WTC11 (cell line): ENCODE measurements at regions not wholly inside any gene's neighbourhood (a gene's known extent, or its start where the extent isn't known, plus 50 kb on each side); places are given as distances from the start of the nearest gene placed in this dataset.

Experiments
- ATAC-seq: fragments of 200-7000 bp; cut with Tn5 transposase; 2 replicates; pipeline ENCODE4 v1.10.0; 2021; ENCODE audit warnings: mild to moderate bottlenecking, moderate library complexity
- CTCF ChIA-PET: fragments of 300-600 bp; sonication (Branson Sonifier 250); formaldehyde crosslinking; loops from one replicate; lab custom pipeline; 2021; ENCODE audit warnings: antibody characterized with exemption; lab: Charles Lee
- POLR2A ChIA-PET: fragments of 350-600 bp; sonication (Branson Sonifier 250); formaldehyde crosslinking; loops from one replicate; lab custom pipeline; 2021; ENCODE audit warnings: antibody characterized with exemption; lab: Charles Lee
- DNase-seq: peaks from one replicate; pipeline ENCODE4 v3.0.0; 2021; ENCODE audit warnings: low spot score
- H3K27ac Mint-ChIP-seq: 2 replicates; pipeline ENCODE4 v1.8.0; 2021; ENCODE audit warnings: mixed read lengths
- H3K27me3 Mint-ChIP-seq: 2 replicates; pipeline ENCODE4 v1.8.0; 2021; ENCODE audit warnings: low read depth, mild to moderate bottlenecking, moderate library complexity, mixed read lengths
- H3K36me3 Mint-ChIP-seq: 2 replicates; pipeline ENCODE4 v1.8.0; 2021; ENCODE audit warnings: mixed read lengths
- H3K4me1 Mint-ChIP-seq: 2 replicates; pipeline ENCODE4 v1.8.0; 2022; ENCODE audit warnings: mixed read lengths
- H3K4me3 Mint-ChIP-seq: 2 replicates; pipeline ENCODE4 v1.8.0; 2021; ENCODE audit warnings: mild to moderate bottlenecking, moderate library complexity, mixed read lengths
- H3K9me3 Mint-ChIP-seq: 2 replicates; pipeline ENCODE4 v1.8.0; 2021; ENCODE audit warnings: mixed read lengths
- ATF6 ChIP-seq: sonication (generic); formaldehyde crosslinking; IDR thresholded peaks from 2 replicates; pipeline ENCODE4 v1.8.1; 2023; ENCODE audit warnings: mild to moderate bottlenecking, missing genetic modification reagents
- CREM ChIP-seq: sonication (generic); formaldehyde crosslinking; IDR thresholded peaks from 2 replicates; pipeline ENCODE4 v1.8.1; 2022; ENCODE audit warnings: mild to moderate bottlenecking, missing genetic modification reagents, moderate library complexity
- CTCF ChIP-seq: fragments of 200-600 bp; IDR thresholded peaks from 2 replicates; pipeline ENCODE4 v1.8.0; 2022; ENCODE audit warnings: antibody characterized with exemption
- FOXP4 ChIP-seq: sonication (generic); formaldehyde crosslinking; IDR thresholded peaks from 2 replicates; pipeline ENCODE4 v1.8.0; 2022; ENCODE audit warnings: mild to moderate bottlenecking, missing genetic modification reagents
- GABPB1 ChIP-seq: sonication (generic); formaldehyde crosslinking; IDR thresholded peaks from 2 replicates; pipeline ENCODE4 v1.8.1; 2023; ENCODE audit warnings: mild to moderate bottlenecking, missing genetic modification reagents
- GTF2I ChIP-seq: fragments of 250-450 bp; sonication (Bioruptor Pico); conservative IDR thresholded peaks from 2 replicates; pipeline ENCODE4 v1.4.0; 2021; ENCODE audit warnings: mild to moderate bottlenecking
- HMGXB4 ChIP-seq: sonication (generic); formaldehyde crosslinking; IDR thresholded peaks from 2 replicates; pipeline ENCODE4 v1.8.1; 2023; ENCODE audit warnings: mild to moderate bottlenecking, moderate library complexity, missing genetic modification reagents
- MAX ChIP-seq: sonication (generic); formaldehyde crosslinking; IDR thresholded peaks from 2 replicates; pipeline ENCODE4 v1.8.0; 2022; ENCODE audit warnings: mild to moderate bottlenecking, missing genetic modification reagents
- MLX ChIP-seq: sonication (generic); formaldehyde crosslinking; IDR thresholded peaks from 2 replicates; pipeline ENCODE4 v1.8.1; 2023; ENCODE audit warnings: mild to moderate bottlenecking, missing genetic modification reagents, moderate library complexity
- MYBL2 ChIP-seq: sonication (generic); formaldehyde crosslinking; IDR thresholded peaks from 2 replicates; pipeline ENCODE4 v1.8.1; 2023; ENCODE audit warnings: mild to moderate bottlenecking, moderate library complexity, missing genetic modification reagents
- NFATC4 ChIP-seq: fragments of 250-450 bp; sonication (Bioruptor Pico); IDR thresholded peaks from 2 replicates; pipeline ENCODE4 v1.9.0; 2021; ENCODE audit warnings: mild to moderate bottlenecking
- NFYB ChIP-seq: sonication (generic); formaldehyde crosslinking; conservative IDR thresholded peaks from 2 replicates; pipeline ENCODE4 v1.8.0; 2022; ENCODE audit warnings: low read depth, missing genetic modification reagents
- RELA ChIP-seq: sonication (generic); formaldehyde crosslinking; IDR thresholded peaks from 2 replicates; pipeline ENCODE4 v1.8.1; 2022; ENCODE audit warnings: missing genetic modification reagents, mild to moderate bottlenecking, borderline replicate concordance
- ZNF396 ChIP-seq: fragments of 250-450 bp; sonication (Bioruptor Pico); IDR thresholded peaks from 2 replicates; pipeline ENCODE4 v1.8.0; 2021; ENCODE audit warnings: mild to moderate bottlenecking, moderate library complexity, borderline replicate concordance
- ZNF423 ChIP-seq: fragments of 250-450 bp; sonication (Bioruptor Pico); IDR thresholded peaks from 2 replicates; pipeline ENCODE4 v2.1.2; 2022; ENCODE audit warnings: mild to moderate bottlenecking, moderate library complexity
- ZNF512 ChIP-seq: sonication (generic); formaldehyde crosslinking; IDR thresholded peaks from 2 replicates; pipeline ENCODE4 v1.8.1; 2022; ENCODE audit warnings: missing genetic modification reagents, borderline replicate concordance
- ZSCAN18 ChIP-seq: fragments of 250-450 bp; sonication (Bioruptor Pico); IDR thresholded peaks from 2 replicates; pipeline ENCODE4 v2.1.2; 2022; ENCODE audit warnings: mild to moderate bottlenecking, moderate library complexity

GRCh38 chr2:16608661-16609643, 56.7 kb downstream of the CYRIA start:
- peak; percentile 16; the same call in 1 of the 2 replicates for TF ChIP-seq MAX (CRISPR knock-in tag)
- TF ChIP-seq ZNF423 = no peak
- TF ChIP-seq CTCF = peak; percentile 92
- peak; percentile 30; the same call in 1 of the 2 replicates for TF ChIP-seq HMGXB4 (CRISPR knock-in tag)
- no peak for TF ChIP-seq MLX
- TF ChIP-seq CREM = 0 out of 2 replicates have a peak, but pooled peaks have one; percentile 29
- TF ChIP-seq GTF2I (CRISPR knock-in tag) = peak; percentile 96
- peaks cover 6% of the 10 kb centered on the region; the same call in 1 of the 2 replicates for H3K9me3 Mint-ChIP-seq
- no peaks in the 10 kb centered on the region for H3K36me3 Mint-ChIP-seq
- no peaks in the 10 kb centered on the region for H3K27me3 Mint-ChIP-seq
- peak overlapping the region; percentile 82 for H3K27ac Mint-ChIP-seq
- ChIA-PET POLR2A (no interaction called here), CTCF (interaction anchor here (0.7 to 1.9 kb wide), 20 partner anchors 9 to 571 kb away, joined by 3 to 44 read pairs (median 4); no protein-coding TSS in a partner anchor)
- DNase-seq (peak; percentile 95), ATAC-seq (peak; percentile 91)
- H3K4me1 Mint-ChIP-seq = peaks cover 19% of the 10 kb centered on the region
- H3K4me3 Mint-ChIP-seq = peak overlapping the region; percentile 81

GRCh38 chr2:16607301-16607700, 58.3 kb downstream of the CYRIA start:
- ATAC-seq (no peak), DNase-seq (no peak)
- Mint-ChIP-seq H3K36me3 (no peaks in the 10 kb centered on the region), H3K27ac (no peak overlapping the region), H3K27me3 (no peaks in the 10 kb centered on the region), H3K9me3 (peaks cover 11% of the 10 kb centered on the region), H3K4me1 (peaks cover 10% of the 10 kb centered on the region), H3K4me3 (no peak overlapping the region)
- POLR2A ChIA-PET = no interaction called here
- CTCF ChIA-PET = interaction anchor here (0.8 to 0.9 kb wide), 2 partner anchors 53 to 82 kb away, joined by 3 to 8 read pairs; no protein-coding TSS in a partner anchor
- TF ChIP-seq ZNF512 (no peak), RELA (CRISPR knock-in tag) (no peak), ZNF396 (CRISPR knock-in tag) (no peak)

GRCh38 chr2:16604236-16604635, 61.4 kb downstream of the CYRIA start:
- Mint-ChIP-seq H3K4me3 (no peak overlapping the region), H3K27ac (no peak overlapping the region), H3K27me3 (no peaks in the 10 kb centered on the region), H3K4me1 (peaks cover 19% of the 10 kb centered on the region), H3K36me3 (no peaks in the 10 kb centered on the region), H3K9me3 (peaks cover 13% of the 10 kb centered on the region)
- DNase-seq = no peak
- ChIA-PET POLR2A (interaction anchor here (0.7 kb wide), 1 partner anchor 36 kb away, joined by 3 read pairs; no protein-coding TSS in a partner anchor), CTCF (no interaction called here)
- ATAC-seq = no peak
- TF ChIP-seq FOXP4 (CRISPR knock-in tag) (no peak), ZSCAN18 (CRISPR knock-in tag) (no peak), NFATC4 (CRISPR knock-in tag) (no peak), MYBL2 (no peak), GABPB1 (no peak), MAX (CRISPR knock-in tag) (no peak), ATF6 (no peak), NFYB (CRISPR knock-in tag) (no peak)
